Subcutaneous abdominal adipose tissue (tissue), 5 donors: ENCODE measurements at regions not wholly inside any gene's neighbourhood (a gene's known extent, or its start where the extent isn't known, plus 50 kb on each side); places are given as distances from the start of the nearest gene placed in this dataset.
"Not testable (repeated sequence)": the region's sequence is repeated elsewhere in the genome, so short reads cannot be mapped to it uniquely, and the experiment has no call there.

ENCODE experiments used
- H3K27ac ChIP-seq: one replicate; pipeline ENCODE4 v1.7.0; 2013; ENCODE audit warnings: low read depth, mild to moderate bottlenecking, inconsistent platforms, low read length, moderate library complexity
- H3K27me3 ChIP-seq, 5 donors: one replicate each; pipeline ENCODE4 v1.7.0; 2013; ENCODE audit warnings: low read length in 5 of 5, inconsistent platforms in 1 of 5; ENCODE audit not compliant: control insufficient read depth in 5 of 5, insufficient read depth in 4 of 5
- H3K36me3 ChIP-seq, 5 donors: one replicate each; pipeline ENCODE4 v1.7.0; 2013; ENCODE audit warnings: low read length in 5 of 5; ENCODE audit not compliant: control insufficient read depth in 5 of 5, insufficient read depth in 5 of 5
- H3K4me1 ChIP-seq, 5 donors: one replicate each; pipeline ENCODE4 v1.7.0; 2013; ENCODE audit warnings: low read length in 5 of 5, mild to moderate bottlenecking in 3 of 5, moderate library complexity in 1 of 5; ENCODE audit not compliant: control insufficient read depth in 5 of 5, insufficient read depth in 5 of 5
- H3K4me3 ChIP-seq, 5 donors: one replicate each; pipeline ENCODE4 v1.7.0; 2013; ENCODE audit warnings: low read length in 5 of 5, low read depth in 1 of 5
- H3K9ac ChIP-seq, 5 donors: one replicate each; pipeline ENCODE4 v1.7.0; 2013; ENCODE audit warnings: low read length in 5 of 5, mild to moderate bottlenecking in 4 of 5, moderate library complexity in 3 of 5
- H3K9me3 ChIP-seq, 5 donors: one replicate each; pipeline ENCODE4 v1.7.0; 2013; ENCODE audit warnings: low read length in 5 of 5; ENCODE audit not compliant: control insufficient read depth in 5 of 5
- donor health status: healthy.
- donor health status: healthy.
- donor health status: healthy.
- donor health status: healthy.
- donor health status: healthy.

GRCh38 chrX:115368876-115369275 lies 79.4 kb downstream of the LUZP4 start:
- peaks cover 0 to 6% (median 0%) of the 10 kb centered on the region in 5 donors for H3K27me3 ChIP-seq
- peaks cover 0 to 13% (median 9%) of the 10 kb centered on the region in 5 donors for H3K4me1 ChIP-seq
- H3K27ac ChIP-seq: no peak overlapping the region
- H3K4me3 ChIP-seq: no peak overlapping the region
- no peaks in the 10 kb centered on the region for H3K9me3 ChIP-seq
- H3K36me3 ChIP-seq: no peaks in the 10 kb centered on the region
- no peak overlapping the region for H3K9ac ChIP-seq

- H3K4me3 ChIP-seq: no peak overlapping the region
- H3K27me3 ChIP-seq: peaks cover 0 to 4% (median 0%) of the 10 kb centered on the region in 5 donors
- no peak overlapping the region for H3K27ac ChIP-seq
- no peak overlapping the region for H3K9ac ChIP-seq
- H3K36me3 ChIP-seq: no peaks in the 10 kb centered on the region
- peaks cover 0 to 13% (median 9%) of the 10 kb centered on the region in 5 donors for H3K4me1 ChIP-seq
- H3K9me3 ChIP-seq: peaks cover 0 to 3% (median 0%) of the 10 kb centered on the region in 5 donors
Observed at GRCh38 chrX:115372152-115372551, 82.6 kb downstream of the LUZP4 start.

GRCh38 chrX:115373308-115373707 lies 83.8 kb downstream of the LUZP4 start:
- peaks cover 0 to 13% (median 9%) of the 10 kb centered on the region in 5 donors for H3K4me1 ChIP-seq
- H3K4me3 ChIP-seq: no peak overlapping the region
- H3K36me3 ChIP-seq: no peaks in the 10 kb centered on the region
- no peak overlapping the region for H3K9ac ChIP-seq
- H3K9me3 ChIP-seq: peaks cover 0 to 3% (median 0%) of the 10 kb centered on the region in 5 donors
- peaks cover 0 to 5% (median 0%) of the 10 kb centered on the region in 5 donors for H3K27me3 ChIP-seq
- no peak overlapping the region for H3K27ac ChIP-seq

DNA sequence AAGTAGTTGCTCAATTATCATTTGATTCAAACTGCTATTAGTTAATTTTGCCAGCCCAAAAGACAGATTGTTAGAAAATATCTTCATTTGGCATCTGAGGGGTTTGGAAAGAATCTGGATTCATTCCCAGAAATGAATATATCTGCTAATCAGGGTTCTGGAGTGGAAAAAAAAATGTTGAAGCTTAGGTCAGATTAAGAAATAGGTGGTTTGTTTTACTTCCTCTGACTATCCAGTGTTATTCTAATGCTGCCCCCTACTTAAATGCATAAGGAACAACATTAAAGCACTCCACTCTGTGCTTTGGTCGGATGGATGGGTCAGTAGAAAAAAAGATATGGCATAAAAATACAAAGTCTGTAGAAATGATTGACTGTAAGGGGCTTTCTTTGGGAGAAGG lies 89.0 kb downstream of the LUZP4 start:
- H3K27me3 ChIP-seq: peaks cover 0 to 5% (median 0%) of the 10 kb centered on the region in 5 donors

DNA sequence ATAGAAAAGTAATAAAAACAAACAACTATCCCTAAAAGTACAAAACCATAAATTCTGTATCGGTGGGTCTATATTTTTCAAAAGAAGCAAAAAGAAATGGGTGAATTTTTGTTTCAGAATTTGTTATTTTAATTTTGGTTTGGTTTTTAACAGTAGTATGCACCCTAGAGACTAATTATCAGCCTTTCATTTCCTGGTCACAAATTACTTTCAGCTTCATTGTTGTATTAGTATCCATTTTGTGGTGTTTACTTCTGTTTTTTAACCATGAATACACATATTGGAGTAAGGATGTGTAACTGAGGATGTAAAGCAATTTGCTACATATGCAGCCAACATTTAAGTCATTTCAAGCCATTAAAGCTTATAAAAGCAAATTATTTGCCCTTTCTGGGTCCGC lies 97.8 kb downstream of the LUZP4 start:
- H3K27me3 ChIP-seq: peaks cover 0 to 7% (median 3%) of the 10 kb centered on the region in 5 donors
- no peak overlapping the region for H3K27ac ChIP-seq
- H3K4me1 ChIP-seq: no peaks in the 10 kb centered on the region
- H3K9ac ChIP-seq: no peak overlapping the region
- H3K4me3 ChIP-seq: no peak overlapping the region
- H3K36me3 ChIP-seq: no peaks in the 10 kb centered on the region
- H3K9me3 ChIP-seq: no peaks in the 10 kb centered on the region

More for the DNA sequence above, 89.0 kb downstream of the LUZP4 start:
- H3K4me1 ChIP-seq: no peaks in the 10 kb centered on the region
- H3K9me3 ChIP-seq: peaks cover 0 to 3% (median 0%) of the 10 kb centered on the region in 5 donors
- no peak overlapping the region for H3K4me3 ChIP-seq
- H3K27ac ChIP-seq: no peak overlapping the region
- H3K36me3 ChIP-seq: no peaks in the 10 kb centered on the region
- no peak overlapping the region for H3K9ac ChIP-seq

- no peak overlapping the region for H3K4me3 ChIP-seq
Observed at GRCh38 chrX:115388879-115389278, 99.4 kb downstream of the LUZP4 start.

DNA sequence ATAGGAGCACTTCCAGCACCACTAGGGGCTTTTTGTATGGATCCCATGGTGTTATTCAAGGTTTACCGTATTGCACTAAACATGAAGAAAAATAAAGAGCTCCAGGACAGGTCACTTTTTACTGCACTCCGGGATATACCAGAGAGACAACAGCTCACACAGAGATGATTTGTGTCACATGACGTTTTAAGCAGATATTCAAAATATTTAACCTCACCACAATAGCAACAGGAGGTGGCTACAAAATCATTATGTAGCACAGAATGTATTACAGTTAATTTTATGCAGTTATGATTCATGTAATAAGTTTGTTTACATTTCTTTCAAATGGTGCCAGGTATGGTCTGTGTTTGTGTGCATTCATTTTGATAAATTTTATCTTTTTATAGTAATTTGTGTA lies 100.6 kb downstream of the LUZP4 start:
- Histone ChIP-seq H3K27me3 (peaks cover 0 to 5% (median 3%) of the 10 kb centered on the region in 5 donors), H3K27ac (no peak overlapping the region), H3K9ac (no peak overlapping the region), H3K4me3 (no peak overlapping the region), H3K4me1 (no peaks in the 10 kb centered on the region), H3K36me3 (no peaks in the 10 kb centered on the region), H3K9me3 (no peaks in the 10 kb centered on the region)

More at GRCh38 chrX:115388879-115389278, 99.4 kb downstream of the LUZP4 start:
- Histone ChIP-seq H3K4me1 (no peaks in the 10 kb centered on the region), H3K27ac (no peak overlapping the region), H3K27me3 (peaks cover 0 to 7% (median 3%) of the 10 kb centered on the region in 5 donors), H3K36me3 (no peaks in the 10 kb centered on the region), H3K9me3 (no peaks in the 10 kb centered on the region), H3K9ac (no peak overlapping the region)

- no peak overlapping the region for H3K27ac ChIP-seq
- H3K36me3 ChIP-seq: no peaks in the 10 kb centered on the region
- H3K4me3 ChIP-seq: no peak overlapping the region
- no peak overlapping the region for H3K9ac ChIP-seq
- H3K27me3 ChIP-seq: peaks cover 0 to 7% (median 4%) of the 10 kb centered on the region in 5 donors
- H3K4me1 ChIP-seq: no peaks in the 10 kb centered on the region
- no peaks in the 10 kb centered on the region for H3K9me3 ChIP-seq
Observed at GRCh38 chrX:115392031-115392430, 102.5 kb downstream of the LUZP4 start.

GRCh38 chrX:115392871-115393270 lies 103.4 kb downstream of the LUZP4 start:
- Histone ChIP-seq H3K9ac (no peak overlapping the region), H3K27ac (no peak overlapping the region), H3K4me3 (no peak overlapping the region), H3K36me3 (no peaks in the 10 kb centered on the region), H3K4me1 (no peaks in the 10 kb centered on the region), H3K9me3 (no peaks in the 10 kb centered on the region), H3K27me3 (peaks cover 0 to 6% (median 3%) of the 10 kb centered on the region in 5 donors)

DNA sequence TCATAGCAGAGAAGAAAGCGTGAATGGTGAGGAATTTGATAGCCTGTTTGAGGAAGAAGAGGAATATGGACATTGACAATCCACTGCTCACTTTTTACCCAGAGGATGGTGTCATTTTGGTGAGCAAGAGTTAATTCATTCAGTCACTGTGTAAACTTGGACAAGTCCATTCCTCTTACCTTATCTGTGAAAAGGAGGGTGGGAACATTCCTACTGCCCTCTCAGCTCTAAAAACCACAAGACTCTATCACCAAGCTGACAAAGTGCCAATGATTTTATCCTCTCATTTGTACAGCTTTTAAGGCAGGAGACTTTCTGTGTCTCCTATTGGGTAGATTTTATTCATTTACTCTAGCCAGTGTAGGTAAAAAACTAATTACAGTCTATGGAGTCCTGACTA lies 103.8 kb downstream of the LUZP4 start:
- Histone ChIP-seq H3K4me1 (no peaks in the 10 kb centered on the region), H3K9me3 (no peaks in the 10 kb centered on the region), H3K9ac (no peak overlapping the region), H3K4me3 (no peak overlapping the region), H3K36me3 (no peaks in the 10 kb centered on the region), H3K27ac (no peak overlapping the region), H3K27me3 (peaks cover 0 to 4% (median 3%) of the 10 kb centered on the region in 5 donors)

DNA sequence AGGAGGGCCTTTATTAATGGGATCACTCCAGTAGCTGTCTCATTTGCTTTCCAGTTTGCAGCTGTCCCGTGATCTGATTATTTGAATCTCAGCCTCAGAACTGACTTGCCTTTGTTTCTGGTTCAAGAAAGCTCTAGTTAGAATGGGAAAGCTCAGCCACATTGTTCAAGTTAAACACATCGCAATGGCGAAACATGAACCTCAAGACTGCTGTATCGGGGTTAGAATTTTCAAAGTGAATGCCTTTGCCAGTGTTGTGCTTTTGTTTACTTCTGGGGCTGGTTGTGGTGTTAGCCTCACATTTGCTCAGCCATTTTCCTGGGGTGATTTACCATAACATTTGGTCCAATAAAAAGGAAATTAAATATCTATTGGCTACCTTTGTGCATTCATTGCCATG lies 105.3 kb downstream of the LUZP4 start:
- H3K36me3 ChIP-seq, H3K4me1 ChIP-seq, H3K9ac ChIP-seq, H3K4me3 ChIP-seq, H3K9me3 ChIP-seq, H3K27ac ChIP-seq, H3K27me3 ChIP-seq: not testable (repeated sequence)
